NCI-H1930 (cell line): ENCODE measurements at regions not wholly inside any gene's neighbourhood (a gene's known extent, or its start where the extent isn't known, plus 50 kb on each side); places are given as distances from the start of the nearest gene placed in this dataset.

ENCODE experiments used
- DNase-seq, 2 experiments: peaks; one replicate each; lab custom pipeline; 2025; lab: John Stamatoyannopoulos, UW

DNA sequence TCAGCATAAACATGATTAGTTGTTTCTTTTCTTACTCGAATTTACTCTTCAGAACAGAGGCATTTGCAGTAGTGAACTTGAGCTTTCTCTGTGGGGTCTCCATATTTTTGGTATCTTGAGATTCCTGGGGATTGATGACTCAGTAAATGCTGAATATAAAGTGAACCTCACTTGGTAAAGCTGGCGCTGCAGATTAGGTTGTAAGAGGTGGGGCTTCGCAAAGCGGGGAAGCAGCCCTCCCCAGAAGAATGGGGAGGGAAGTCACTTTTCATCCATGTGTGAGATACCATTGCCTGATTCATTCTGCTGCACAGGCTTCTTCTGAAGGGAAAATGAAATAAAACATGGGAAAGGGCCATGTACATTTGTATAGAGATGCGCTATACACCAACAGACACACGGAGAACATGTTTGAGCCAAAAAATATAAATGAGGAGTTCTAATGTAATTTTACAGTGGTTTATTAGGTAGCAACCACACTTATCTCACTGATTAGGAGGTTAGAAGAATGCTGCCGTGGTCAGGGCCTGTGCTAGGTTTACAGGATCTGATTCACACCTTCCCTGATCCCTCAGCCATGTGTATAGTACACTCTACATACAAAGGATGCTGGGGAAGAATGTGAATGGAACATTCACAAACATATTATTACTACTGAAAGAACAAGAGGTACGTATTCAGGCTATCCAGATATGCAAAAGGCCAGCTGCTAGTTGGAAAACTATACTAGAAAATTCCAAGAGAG lies 63.5 kb downstream of the DNTTIP2 start:
- no peak for DNase-seq

DNA sequence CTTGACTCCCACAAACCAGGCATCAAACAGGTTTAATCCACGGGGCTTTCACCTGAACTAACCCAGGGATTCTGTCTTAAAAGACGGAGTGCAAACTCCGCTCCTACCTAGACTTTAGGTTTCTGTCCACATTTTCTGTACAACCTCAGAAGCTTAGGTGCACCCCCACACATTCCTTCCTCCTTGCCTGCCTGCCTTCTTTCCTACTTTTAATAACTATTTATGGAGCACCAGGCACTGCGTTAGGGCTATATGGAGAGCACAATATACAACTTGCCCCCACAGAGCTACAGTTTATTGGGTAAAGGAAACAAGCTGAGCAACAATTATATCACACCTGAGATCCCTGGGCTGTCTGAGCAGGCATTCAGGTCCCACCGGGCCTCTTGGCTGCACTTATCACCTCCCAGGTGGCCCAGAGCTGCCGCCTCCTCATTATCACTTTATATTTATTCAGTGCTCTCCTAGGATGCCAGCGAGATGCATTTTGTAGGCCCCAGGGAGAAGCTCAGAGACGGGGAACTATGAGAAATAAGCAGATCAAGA lies 64.1 kb downstream of the DNTTIP2 start:
- no peak for DNase-seq

DNA sequence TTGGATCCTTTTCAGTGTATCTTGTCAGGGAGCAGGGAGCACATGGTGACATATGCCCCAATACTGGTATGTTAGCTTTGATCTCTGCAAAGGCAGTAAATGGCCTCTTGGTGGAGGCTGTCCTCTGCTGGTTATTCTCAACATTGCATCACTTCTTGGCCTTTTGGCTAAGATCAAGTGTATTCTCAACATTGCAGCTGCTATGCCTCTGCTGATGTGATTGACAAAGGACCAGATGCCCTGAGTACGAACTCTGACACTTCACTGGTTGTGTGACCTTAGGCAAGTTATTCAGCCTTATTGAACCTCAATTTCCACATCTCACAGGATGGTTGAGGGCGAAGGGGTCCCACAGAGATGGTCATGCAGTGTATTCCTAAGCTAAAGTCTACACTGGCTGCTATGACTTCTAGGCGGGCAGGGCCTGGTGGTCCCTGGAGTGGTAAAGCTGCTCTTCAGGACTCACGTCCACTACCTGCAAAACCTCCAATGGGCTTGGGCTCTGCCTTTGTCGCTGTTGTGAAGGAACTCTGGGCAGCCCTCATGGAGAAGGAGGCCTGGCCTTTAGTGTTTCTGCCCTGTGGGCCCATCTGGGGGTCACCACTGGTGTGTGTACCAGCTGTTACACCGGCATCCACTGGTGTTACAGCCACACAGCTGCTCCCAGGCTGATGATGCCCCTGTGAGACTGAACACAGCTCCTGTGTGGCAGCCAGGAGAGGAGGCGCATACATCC lies 64.8 kb downstream of the DNTTIP2 start:
- DNase-seq, result peak; percentile 15 to 33

- no peak for DNase-seq
Observed at GRCh38 chr1:93813076-93813475, 65.9 kb downstream of the DNTTIP2 start.

- no peak for DNase-seq
Observed at GRCh38 chr1:93811326-93812065, 67.5 kb downstream of the DNTTIP2 start.

DNA sequence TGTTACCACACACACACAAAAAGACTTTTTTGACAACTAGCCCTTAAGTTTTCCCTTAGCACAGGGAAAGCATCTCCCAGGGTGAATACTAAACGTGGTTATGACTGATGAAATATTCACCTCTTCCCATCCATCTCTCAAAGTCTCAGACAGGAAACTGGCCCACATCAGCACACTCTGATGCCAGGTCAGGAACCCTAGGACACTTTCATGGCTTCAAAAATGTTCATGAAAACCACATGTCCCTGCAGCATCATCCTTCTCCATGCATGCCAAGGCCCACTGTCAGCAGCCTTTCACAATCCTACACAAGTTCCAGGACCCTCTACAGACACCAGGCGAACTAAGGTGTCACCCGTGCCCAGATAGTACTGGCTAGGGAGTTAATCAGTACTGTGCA lies 68.7 kb downstream of the DNTTIP2 start:
- DNase-seq, result no peak

DNA sequence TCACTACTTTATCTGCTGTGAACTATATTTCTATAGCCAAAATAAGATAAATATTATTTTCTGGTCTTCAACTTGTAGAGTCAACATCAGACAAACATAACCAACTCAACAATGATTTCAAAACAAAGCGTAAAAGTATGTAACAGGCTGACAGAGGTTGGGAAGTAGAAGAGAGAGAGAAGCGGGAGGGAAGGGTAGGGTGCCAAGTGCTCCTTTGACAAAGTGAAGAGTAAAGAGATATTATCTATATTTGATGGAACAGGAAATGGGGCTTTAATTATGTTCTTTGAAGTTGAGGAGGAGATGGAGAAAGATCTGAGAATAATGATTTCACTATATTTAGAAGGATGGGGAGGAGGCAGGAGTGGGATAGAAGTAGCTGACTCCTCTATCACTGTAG lies 70.1 kb downstream of the DNTTIP2 start:
- DNase-seq, result no peak

DNA sequence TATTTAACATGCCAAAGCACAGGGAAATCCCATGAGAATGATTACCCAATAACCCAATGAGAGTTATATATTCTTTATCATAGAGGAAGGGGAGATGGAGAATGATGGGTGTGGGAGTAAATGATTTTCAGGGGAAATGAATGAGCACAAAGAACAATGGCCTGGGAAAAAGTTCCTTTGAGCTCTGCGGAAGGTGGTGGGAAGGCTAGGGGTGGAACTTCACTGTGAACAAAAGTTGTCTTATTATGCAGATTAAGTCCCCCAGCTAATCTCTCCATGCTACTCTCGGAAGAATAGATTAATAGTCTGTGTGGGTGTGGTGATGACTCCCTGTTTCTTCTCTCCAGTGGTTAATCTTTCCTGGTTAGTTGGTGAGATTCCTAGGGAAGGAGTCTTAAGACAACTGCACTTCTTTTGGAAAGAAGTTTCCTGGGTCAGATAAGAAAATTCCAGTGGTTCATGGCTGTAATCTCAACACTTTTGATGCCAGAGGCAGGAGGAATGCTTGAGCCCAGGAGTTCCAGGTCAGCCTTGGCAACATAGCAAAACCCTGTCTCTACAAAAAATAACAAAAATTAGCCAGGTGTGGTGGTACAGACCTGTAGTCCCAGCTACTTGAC lies 71.6 kb downstream of the DNTTIP2 start:
- no peak for DNase-seq

DNA sequence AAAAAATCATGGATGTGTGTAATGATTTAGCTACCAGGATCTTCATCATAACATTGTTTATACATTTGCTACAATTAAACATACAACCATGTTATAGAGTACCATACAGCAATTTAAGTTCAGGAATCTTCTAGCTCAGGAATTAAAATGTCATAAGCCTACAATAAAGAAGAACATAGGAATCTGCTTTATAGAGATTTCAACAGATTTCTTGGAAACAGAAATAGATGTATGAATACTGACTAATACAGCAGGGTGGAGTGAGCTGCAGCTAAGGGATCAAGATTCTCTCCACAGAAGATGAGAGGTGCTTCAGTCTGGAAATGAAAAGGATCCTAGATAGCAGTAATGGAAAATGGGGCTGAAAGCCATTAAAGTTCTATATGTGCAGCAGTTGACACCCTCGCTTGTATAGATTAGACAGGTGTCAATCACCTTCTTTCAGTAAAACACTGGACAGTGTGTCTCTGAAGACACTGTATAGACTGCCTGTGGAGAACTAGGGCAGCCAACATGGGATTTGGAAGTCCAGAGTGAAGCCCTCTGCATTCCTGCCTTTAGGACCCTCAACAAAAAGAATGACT lies 73.9 kb downstream of the DNTTIP2 start:
- no peak for DNase-seq

- no peak for DNase-seq
Observed at GRCh38 chr1:93804412-93804811, 74.6 kb downstream of the DNTTIP2 start.

DNA sequence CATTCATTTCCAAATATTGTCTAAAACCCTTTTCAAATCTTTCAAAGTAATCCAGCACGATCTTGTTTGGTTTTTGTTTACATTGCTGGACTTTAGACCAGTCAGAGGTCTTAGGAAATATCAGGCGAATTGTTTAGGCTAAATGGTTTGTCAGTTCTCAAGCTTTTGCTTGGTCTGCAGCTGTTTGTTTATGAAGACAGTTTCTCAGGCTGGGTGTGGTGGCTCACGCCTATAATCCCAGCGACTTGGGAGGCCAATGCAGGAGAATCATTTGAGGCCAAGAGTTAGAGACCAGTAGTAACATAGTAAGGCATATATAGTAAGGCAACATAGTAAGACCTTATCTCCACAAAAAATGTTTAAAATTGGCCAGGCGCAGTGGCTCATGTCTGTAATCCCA lies 77.5 kb downstream of the DNTTIP2 start:
- no peak for DNase-seq

DNA sequence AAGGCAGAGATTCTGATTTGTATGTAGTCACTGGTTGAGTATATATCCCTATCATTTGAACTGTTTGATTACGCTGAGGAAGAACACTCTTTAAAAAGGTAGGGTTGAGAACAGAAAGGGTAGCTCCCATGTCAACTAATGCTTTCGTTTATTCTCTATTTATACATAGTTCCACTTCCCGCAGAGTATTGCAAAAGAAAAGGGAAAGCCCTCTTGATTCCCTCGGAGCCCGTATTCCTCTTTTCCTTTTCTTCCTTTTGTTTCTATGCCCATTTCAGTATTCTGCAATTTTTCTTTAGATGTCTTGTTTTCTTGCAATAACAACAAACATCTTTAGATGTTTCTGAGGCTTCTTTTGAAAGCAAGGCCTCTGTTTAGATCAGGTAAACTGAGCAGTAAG lies 78.2 kb downstream of the DNTTIP2 start:
- no peak for DNase-seq

DNA sequence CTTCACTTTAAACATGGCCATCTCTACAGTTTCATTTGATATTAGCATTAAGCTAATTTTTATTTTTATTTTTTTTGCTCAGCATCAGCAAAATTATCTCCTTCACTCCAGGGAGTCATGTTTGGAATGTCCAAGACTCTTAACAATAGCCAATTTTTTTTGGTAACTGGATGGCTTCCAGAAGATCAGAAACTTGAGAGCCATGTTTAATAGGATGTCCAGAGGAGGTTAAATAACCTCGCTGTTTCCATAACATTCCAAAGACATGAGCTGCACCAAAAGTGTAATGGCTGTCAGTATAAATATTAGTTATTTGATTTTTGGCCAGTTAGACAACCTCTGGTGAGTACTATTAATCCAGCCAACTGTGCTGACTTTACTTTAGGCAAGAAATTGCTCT lies 80.7 kb downstream of the DNTTIP2 start:
- no peak for DNase-seq

GRCh38 chr1:93784538-93784937 lies 94.5 kb downstream of the DNTTIP2 start:
- no peak for DNase-seq

DNA sequence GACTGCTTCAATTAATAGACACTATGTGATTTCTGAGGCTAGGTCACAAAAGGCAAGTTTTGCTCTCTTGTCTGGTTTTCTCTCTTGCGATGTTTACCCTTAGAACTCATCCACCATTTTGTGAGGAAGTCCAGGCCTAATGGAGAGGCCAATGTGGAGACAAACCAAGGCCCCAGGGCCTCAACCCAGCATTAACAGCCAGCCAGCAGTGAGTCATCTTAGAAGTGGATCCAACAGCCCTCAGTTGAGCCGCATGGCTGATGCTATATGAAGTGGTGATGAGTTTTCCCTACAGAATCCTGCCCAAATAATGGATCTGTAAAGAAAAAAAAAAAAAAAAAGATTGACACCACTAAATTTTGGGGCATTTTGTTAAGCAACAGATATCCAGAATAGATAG lies 95.1 kb downstream of the DNTTIP2 start:
- no peak for DNase-seq

DNA sequence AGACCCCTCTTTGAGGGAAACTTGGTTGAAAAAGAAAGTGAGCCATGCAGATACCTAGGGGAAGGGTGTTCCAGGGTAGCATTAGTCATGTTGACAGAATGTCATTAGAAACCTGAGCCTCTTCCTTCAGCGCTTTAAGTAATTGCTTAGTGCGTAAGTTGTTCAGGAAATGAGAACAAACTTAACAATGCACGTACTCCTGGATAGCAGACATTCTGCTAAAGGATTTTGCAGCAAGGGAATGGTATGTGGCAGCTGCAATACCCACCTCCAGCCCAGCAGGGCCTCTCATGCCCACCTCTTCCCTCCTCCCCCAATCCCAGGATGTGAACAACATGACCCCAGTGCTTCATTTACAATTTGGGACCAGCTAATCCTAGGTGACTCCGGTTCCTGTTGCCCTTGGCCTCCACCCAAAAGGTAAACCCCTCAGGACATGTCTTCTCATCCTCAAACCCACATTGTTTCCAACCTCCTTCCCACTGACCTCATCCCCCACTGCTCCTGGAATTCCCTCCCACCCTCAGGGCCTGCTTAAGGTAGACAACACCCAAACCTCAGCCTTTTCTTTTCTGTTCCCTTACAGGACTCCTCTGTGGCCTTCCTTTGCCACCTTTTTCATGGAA lies 98.0 kb upstream of the BCAR3 start:
- DNase-seq, result no peak

GRCh38 chr1:93778457-93778856 lies 96.8 kb upstream of the BCAR3 start:
- no peak for DNase-seq

DNA sequence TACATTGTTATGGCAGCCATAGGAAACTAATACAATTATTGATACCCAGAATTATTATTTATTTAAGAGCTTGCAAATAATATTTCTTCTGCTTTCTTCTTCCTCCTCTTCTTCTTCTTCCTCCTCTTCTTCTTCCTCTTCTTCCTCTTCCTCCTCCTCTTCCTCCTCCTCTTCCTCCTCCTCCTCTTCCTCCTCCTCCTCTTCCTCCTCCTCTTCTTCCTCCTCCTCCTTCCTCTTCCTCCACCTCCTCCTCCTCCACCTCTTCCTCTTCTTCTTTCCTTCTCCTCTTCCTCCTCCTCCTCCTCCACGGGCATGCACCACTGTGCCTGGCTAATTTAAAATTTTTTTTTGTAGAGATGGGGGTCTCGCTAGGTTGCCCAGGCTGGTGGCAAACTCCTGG lies 95.6 kb upstream of the BCAR3 start:
- no peak for DNase-seq

GRCh38 chr1:93776728-93777127 lies 95.1 kb upstream of the BCAR3 start:
- DNase-seq, result no peak

DNA sequence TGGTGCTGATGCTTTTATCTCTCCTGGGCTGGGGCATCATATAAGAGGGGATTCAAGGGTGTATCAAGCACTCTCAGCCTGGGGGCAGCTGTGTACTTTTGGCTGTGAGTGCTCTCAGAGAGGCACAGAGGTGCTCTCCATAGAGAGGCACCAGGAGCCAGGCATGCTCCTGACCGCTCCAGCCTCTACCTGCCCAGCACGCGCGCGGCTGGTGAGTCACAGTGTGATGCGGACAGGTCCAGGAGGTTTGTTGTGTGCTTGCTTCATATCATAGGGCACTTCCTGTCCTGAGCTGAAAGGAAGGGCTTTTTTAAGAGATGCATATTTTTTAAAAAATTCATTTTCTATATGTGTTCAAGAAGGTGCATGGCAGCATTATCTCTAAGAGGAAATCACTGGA lies 93.6 kb upstream of the BCAR3 start:
- no peak for DNase-seq

DNA sequence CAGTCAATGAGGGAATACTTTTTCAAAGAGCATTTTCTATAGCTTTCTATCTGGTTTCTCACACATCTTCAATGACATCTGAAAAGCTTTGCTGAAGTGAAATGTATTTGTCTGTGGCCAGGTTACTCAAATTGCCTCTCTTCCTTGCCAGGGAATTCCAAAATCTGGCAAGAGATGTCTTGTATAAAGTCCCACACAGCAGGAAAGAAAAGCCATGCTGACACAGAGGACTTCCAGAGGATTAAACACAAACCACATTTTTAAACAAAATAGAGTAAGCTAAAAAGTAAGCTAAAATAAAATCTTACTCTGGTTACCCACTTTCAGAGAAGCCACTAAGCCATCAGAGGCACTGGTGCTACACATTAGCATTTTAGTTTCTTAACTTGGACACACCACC lies 93.1 kb upstream of the BCAR3 start:
- DNase-seq, result no peak
